ENCODE measurements at regions not wholly inside any gene's neighbourhood (a gene's known extent, or its start where the extent isn't known, plus 50 kb on each side); places are given as distances from the start of the nearest gene placed in this dataset.

GRCh38 chr16:79274264-79274663 lies 326.3 kb downstream of the MAF start:
- Histone ChIP-seq H4K20me1 (replicated peaks in 1 of 2; ENCODE audit: control insufficient read depth in 1 of 2, insufficient read depth in 2 of 2, low read length in 2 of 2) (no peaks in the 10 kb centered on the region), H3K23me2 (ENCODE audit: low read depth, low read length) (no peaks in the 10 kb centered on the region), H3K14ac (ENCODE audit: insufficient read length) (no peak overlapping the region), H4K5ac (ENCODE audit: insufficient read length, low read depth, low read length) (no peak overlapping the region), H3K9ac (replicated peaks in 1 of 4; ENCODE audit: extremely low read depth in 1 of 4, low read depth in 3 of 4, low read length in 3 of 4) (no peak overlapping the region), H2BK12ac (ENCODE audit: low read depth, low read length) (no peak overlapping the region; the same call in 1 of the 2 replicates), H2BK20ac (ENCODE audit: low read length) (no peak overlapping the region), H4K91ac (replicated peaks; ENCODE audit: insufficient read length, low read length) (no peak overlapping the region), H3K4me3 (ENCODE audit: extremely low read depth in 1 of 4, insufficient read depth in 2 of 4, low read depth in 3 of 4, low read length in 4 of 4) (no peak overlapping the region), H4K8ac (ENCODE audit: extremely low read depth, insufficient read depth, low read length) (no peak overlapping the region), H3K23ac (ENCODE audit: insufficient read length) (no peak overlapping the region), H2AFZ (ENCODE audit: low read length) (no peak overlapping the region), H3K79me2 (ENCODE audit: control insufficient read depth in 1 of 2, insufficient read depth in 2 of 2, low read length in 2 of 2) (no peaks in the 10 kb centered on the region), H3K27ac (ENCODE audit: low read depth, low read length) (no peak overlapping the region), H2AK5ac (ENCODE audit: low read depth, low read length) (no peak overlapping the region), H3K18ac (ENCODE audit: extremely low read depth, low read length) (no peak overlapping the region), H2BK15ac (ENCODE audit: low read length) (0 out of 2 replicates have a peak overlapping the region, but pooled peaks have one; percentile 16), H3K4me1 (replicated peaks in 1 of 4; ENCODE audit: control insufficient read depth in 3 of 4, insufficient read depth in 4 of 4, low read length in 3 of 4) (peaks cover 0 to 10% (median 5%) of the 10 kb centered on the region in 4 experiments; a peak in 4 of 7 replicates), H3K27me3 (replicated peaks in 1 of 4; ENCODE audit: control insufficient read depth in 3 of 4, extremely low read depth in 1 of 4, insufficient read depth in 3 of 4, low read length in 3 of 4) (no peaks in the 10 kb centered on the region), H3K56ac (replicated peaks; ENCODE audit: insufficient read length, low read depth, low read length) (no peak overlapping the region), H2BK5ac (ENCODE audit: low read depth, low read length) (no peak overlapping the region), H3K4me2 (ENCODE audit: insufficient read depth in 1 of 2, low read depth in 2 of 2, low read length in 2 of 2) (no peak overlapping the region), H3K79me1 (ENCODE audit: low read depth, low read length) (no peaks in the 10 kb centered on the region), H3K36me3 (ENCODE audit: control insufficient read depth in 2 of 4, insufficient read depth in 4 of 4, low read length in 3 of 4) (no peaks in the 10 kb centered on the region), H3K4ac (replicated peaks; ENCODE audit: insufficient read length, low read depth, low read length) (no peak overlapping the region), H2BK120ac (replicated peaks; ENCODE audit: low read depth, low read length) (no peak overlapping the region), H3K9me3 (ENCODE audit: insufficient read depth in 2 of 2, low read depth in 1 of 2, low read length in 1 of 2) (no peaks in the 10 kb centered on the region; a peak in 1 of 4 replicates)
- ChIA-PET POLR2A (ENCODE audit: partially characterized antibody) (no interaction called here), CTCF (ENCODE audit: partially characterized antibody) (interaction anchor here (0.6 to 2.0 kb wide), 7 partner anchors 12 to 1613 kb away, joined by 3 to 9 read pairs (median 3); no protein-coding TSS in a partner anchor)
- TF ChIP-seq TCF12 (IDR thresholded peaks at IDR 0.05; ENCODE audit: low read depth, low read length) = no peak
- TF ChIP-seq SP2 (IDR thresholded peaks at IDR 0.05; ENCODE audit: low read length) = no peak
- peak; percentile 96 for TF ChIP-seq CEBPB (IDR thresholded peaks at IDR 0.05; ENCODE audit: low read depth, low read length)
- DNase-seq (ENCODE audit: low read depth in 1 of 2, low spot score in 2 of 2) (no peak), FAIRE-seq (no peak)
- WGBS, 2 experiments (ENCODE audit: extremely low coverage in 1 of 2, insufficient coverage in 1 of 2, insufficient read length in 1 of 2, insufficient replicate concordance in 2 of 2, low coverage in 1 of 2, low lambda C conversion rate in 2 of 2, missing lambda C conversion rate in 1 of 2) = 85% methylated on average over 4 of the region's 4 CpGs; no CpG with 5 or more reads in 1 of the 2 experiments

Measured in H1 (cell line).